Activated gamma-delta T cell (primary cell): ENCODE measurements at regions not wholly inside any gene's neighbourhood (a gene's known extent, or its start where the extent isn't known, plus 50 kb on each side); places are given as distances from the start of the nearest gene placed in this dataset.

Experiments
- DNase-seq: peaks from one replicate; lab custom pipeline; 2025; lab: John Stamatoyannopoulos, UW

- no peak for DNase-seq
Measured at GRCh38 chr10:29925771-29926692, 133.4 kb downstream of the JCAD start.

GRCh38 chr10:29924436-29924835 lies 134.9 kb downstream of the JCAD start:
- DNase-seq = no peak

GRCh38 chr10:29923416-29923965 lies 135.9 kb downstream of the JCAD start:
- DNase-seq = no peak

GRCh38 chr10:29922892-29923291 lies 136.5 kb downstream of the JCAD start:
- no peak for DNase-seq

- no peak for DNase-seq
Measured at GRCh38 chr10:29922226-29922625, 137.2 kb downstream of the JCAD start.

GRCh38 chr10:29921071-29921446 lies 138.3 kb downstream of the JCAD start:
- no peak for DNase-seq

- DNase-seq = no peak
Measured at GRCh38 chr10:29920408-29921070, 138.8 kb downstream of the JCAD start.

GRCh38 chr10:29918623-29919400 lies 140.6 kb downstream of the JCAD start:
- no peak for DNase-seq

- no peak for DNase-seq
Measured at GRCh38 chr10:29917311-29917710, 142.1 kb downstream of the JCAD start.

- DNase-seq = no peak
Measured at GRCh38 chr10:29916669-29917068, 142.7 kb downstream of the JCAD start.

- DNase-seq = no peak
Measured at GRCh38 chr10:29914986-29915785, 144.2 kb downstream of the JCAD start.

- DNase-seq = no peak
Measured at GRCh38 chr10:29908962-29909361, 150.4 kb downstream of the JCAD start.

GRCh38 chr10:29900865-29901264 lies 158.5 kb downstream of the JCAD start:
- DNase-seq = no peak

GRCh38 chr10:29897999-29898716 lies 161.2 kb downstream of the JCAD start:
- DNase-seq = no peak

- DNase-seq = no peak
Measured at GRCh38 chr10:29897430-29897829, 162.0 kb downstream of the JCAD start.

GRCh38 chr10:29896053-29896452 lies 163.3 kb downstream of the JCAD start:
- DNase-seq = no peak

- no peak for DNase-seq
Measured at GRCh38 chr10:29895456-29895855, 163.9 kb downstream of the JCAD start.

- no peak for DNase-seq
Measured at GRCh38 chr10:29888321-29888720, 171.1 kb downstream of the JCAD start.

- no peak for DNase-seq
Measured at GRCh38 chr10:29886299-29886698, 173.1 kb downstream of the JCAD start.

- no peak for DNase-seq
Measured at GRCh38 chr10:29883231-29883630, 176.2 kb downstream of the JCAD start.

GRCh38 chr10:29882766-29883165 lies 176.6 kb downstream of the JCAD start:
- no peak for DNase-seq
